ENCODE measurements at regions not wholly inside any gene's neighbourhood (a gene's known extent, or its start where the extent isn't known, plus 50 kb on each side); places are given as distances from the start of the nearest gene placed in this dataset.

GRCh38 chr15:94924971-94925598 is 693.7 kb downstream of the MCTP2 start:
- no peak for DNase-seq

GRCh38 chr15:94925680-94926079 is 694.3 kb downstream of the MCTP2 start:
- no peak for DNase-seq

DNA sequence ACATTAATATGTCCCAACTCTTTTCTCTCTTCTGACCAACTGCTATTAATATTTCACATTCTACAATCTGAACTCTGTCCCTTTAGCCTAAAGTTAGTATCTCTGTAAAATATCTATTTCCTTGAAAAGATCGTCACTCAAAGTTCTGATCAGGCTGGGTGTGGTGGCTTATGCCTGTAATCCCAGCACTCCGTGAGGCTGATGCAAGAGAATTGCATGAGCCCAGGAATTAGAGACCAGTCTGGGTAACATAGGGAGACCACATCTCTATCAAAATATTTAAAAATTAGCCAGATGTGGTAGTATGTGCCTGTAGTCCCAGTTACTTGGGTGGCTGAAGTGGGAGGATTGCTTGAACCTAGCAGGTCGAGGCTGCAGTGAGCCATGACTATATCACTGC is 695.6 kb downstream of the MCTP2 start:
- no peak for DNase-seq

DNA sequence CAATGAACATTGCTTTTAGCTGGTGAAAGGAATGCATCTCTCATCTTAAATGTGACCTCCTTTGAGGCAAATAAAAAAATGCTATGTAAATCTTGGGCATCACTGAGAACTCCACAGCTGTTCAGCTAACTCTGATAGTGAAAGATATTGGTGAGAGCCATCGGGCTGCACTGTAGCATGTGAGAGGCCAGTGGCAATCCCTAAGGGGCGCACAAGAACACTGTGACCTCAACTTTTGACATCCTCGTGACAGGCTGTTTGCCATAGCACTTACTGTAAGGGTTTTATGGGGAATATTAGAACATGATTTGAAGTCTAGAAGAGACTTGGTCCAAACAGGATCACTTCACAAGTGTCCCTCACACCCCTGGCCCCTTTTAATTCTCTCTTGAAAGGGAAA is 697.9 kb downstream of the MCTP2 start:
- no peak for DNase-seq

DNA sequence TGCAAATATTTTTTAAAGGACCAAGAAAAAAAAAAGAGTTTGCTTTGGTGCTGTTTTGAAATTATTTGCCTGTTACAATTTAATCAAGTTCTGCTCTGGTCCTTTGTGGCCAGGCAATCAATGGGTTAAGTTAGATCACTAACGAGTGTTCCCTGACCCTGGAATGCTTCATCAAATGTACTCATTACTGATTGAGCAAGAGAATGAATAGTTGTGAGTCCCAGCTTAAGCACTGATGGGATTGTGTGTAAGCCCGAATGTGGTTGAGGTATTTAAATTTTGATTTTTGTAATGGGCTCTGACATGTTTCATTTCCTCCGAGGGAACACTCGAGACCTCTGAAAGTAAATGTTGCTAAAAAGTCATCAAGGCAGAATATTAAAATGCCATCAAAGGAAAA is 699.1 kb downstream of the MCTP2 start:
- DNase-seq: no peak

DNA sequence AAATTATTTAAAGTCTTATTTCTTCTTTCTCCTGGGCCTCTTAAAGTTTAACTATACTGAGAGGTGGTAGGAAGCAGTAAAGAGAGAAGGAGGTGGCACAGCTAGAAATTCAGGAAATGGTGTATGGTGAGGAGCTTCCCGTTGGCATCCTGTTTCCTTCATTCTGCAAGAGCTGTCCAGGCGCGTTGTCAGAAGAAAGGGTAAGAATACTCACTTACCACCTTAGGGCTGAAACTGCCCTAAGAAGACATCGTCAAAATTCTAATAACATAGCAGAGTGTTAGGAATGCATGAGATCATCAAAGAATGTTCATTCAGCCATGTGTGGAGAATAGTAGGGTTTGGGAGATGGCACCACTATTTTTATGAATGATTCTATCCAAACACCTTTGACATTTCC is 699.6 kb downstream of the MCTP2 start:
- no peak for DNase-seq

GRCh38 chr15:94934440-94934839 is 703.1 kb downstream of the MCTP2 start:
- no peak for DNase-seq

- DNase-seq: no peak
Observed at GRCh38 chr15:94937242-94937641, 705.9 kb downstream of the MCTP2 start.

GRCh38 chr15:94943888-94944287 is 712.5 kb downstream of the MCTP2 start:
- DNase-seq: no peak

DNA sequence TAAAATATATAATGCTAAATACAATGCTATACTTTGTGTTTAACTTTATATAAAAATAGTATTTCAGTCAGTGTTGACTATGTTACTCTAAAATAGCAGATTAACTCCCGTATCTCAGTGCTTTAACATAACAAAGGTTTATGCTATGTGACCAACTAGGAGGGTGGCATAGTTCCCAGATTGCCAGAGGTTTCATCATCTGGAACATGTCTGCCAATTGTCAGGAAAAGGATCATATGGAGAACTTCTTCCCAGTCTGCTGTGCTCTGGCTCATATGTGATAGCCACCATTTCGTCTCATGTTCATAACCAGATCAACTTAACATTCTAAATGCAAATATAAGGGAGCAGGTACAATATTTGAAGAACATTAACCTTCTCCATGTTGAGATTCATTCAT is 720.2 kb downstream of the MCTP2 start:
- DNase-seq: no peak

DNA sequence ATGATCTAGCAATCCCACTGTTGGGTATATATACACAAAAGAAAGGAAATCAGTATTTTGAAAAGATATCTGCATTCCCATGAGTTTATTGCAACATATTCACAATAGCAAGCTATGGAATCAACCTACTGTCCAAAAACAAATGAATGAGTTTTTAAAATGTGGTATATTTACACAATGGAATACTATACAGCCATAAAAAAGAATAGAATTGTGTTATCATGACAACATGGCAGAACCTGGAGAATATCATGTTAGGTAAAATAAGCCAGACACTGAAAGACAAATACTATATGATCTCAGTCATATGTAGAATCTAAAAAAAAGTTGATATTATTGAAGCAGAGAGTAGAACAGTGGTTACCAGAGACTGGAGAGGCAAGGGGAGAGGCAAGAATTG is 732.6 kb downstream of the MCTP2 start:
- no peak for DNase-seq

- no peak for DNase-seq
Observed at GRCh38 chr15:94965593-94965992, 734.2 kb downstream of the MCTP2 start.

GRCh38 chr15:94968133-94968532 is 736.8 kb downstream of the MCTP2 start:
- DNase-seq: no peak

DNA sequence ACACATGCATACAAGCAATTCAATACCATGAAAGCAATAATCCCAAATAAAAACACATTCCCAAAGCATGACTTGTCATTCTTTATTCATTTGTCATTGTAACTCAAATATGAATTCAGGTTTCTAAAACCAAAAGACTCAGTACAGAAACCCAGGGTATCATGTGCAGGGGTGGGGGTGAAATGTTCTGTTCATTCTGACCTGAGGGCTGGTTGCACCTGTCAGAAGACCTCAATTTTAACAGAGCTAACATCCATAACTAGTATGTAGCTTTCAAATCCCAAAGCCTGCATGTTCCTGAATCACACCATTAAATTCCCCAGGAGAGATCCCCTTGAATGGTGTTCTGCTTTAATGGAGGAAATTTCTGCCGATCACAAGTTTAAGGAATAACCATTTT is 738.7 kb downstream of the MCTP2 start:
- no peak for DNase-seq

- no peak for DNase-seq
Observed at GRCh38 chr15:94970802-94971201, 739.4 kb downstream of the MCTP2 start.

GRCh38 chr15:94972314-94972713 is 741.0 kb downstream of the MCTP2 start:
- no peak for DNase-seq

- no peak for DNase-seq
Observed at GRCh38 chr15:94987085-94987484, 755.7 kb downstream of the MCTP2 start.

DNA sequence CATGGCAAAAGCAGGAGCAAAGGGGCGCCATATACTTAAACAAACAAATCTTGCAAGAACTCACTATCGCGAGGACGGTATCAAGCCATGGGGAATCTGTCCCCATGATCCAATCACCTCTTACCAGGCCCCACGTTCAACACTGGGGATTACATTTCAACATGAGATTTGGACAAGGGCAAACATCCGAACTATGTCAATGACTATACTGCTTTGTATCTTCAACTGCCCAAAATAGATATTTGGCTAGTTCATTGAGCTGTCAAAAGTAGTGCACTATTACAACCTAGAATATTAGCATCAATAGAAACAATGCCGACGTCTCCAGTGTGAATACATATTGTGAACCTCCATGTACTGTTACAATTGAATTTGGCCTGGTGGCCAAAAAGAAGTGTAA is 760.4 kb downstream of the MCTP2 start:
- DNase-seq: no peak

- no peak for DNase-seq
Observed at GRCh38 chr15:95009635-95010034, 778.3 kb downstream of the MCTP2 start.

- DNase-seq: no peak
Observed at GRCh38 chr15:95013381-95013780, 782.0 kb downstream of the MCTP2 start.

GRCh38 chr15:95016511-95017229 is 785.3 kb downstream of the MCTP2 start:
- DNase-seq: no peak

DNA sequence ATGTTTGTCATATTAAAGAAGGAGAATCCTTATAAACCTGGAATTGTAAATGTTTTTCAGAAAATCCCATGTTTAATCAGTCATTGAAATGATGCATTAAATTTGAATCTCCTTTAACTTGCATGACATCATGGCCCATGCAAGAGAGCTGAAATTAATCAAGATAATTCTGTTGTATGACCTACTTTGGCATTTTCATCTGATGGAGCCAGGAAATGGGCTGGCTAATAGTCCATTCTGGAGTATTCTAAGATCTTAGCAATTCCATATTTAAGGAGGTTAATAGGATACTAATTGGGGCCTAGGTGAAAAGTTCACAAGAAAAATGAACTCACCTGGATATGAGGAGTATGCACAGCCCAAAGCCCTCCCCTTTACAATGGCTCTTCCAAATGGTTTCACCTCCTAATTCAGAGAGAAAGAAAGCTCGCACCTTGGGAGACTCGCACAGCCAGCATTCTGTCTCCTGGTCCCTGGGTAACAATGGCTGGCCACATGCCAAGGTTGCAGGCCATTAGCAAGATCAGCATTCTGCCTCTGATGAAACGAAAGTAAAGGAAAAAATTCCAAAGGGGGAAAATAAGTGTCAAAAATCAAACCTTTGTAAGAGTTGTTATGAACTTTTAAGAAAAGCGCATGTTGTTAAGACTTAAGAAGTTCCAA is 786.4 kb downstream of the MCTP2 start:
- DNase-seq: no peak

- no peak for DNase-seq
Observed at GRCh38 chr15:95018888-95019545, 787.7 kb downstream of the MCTP2 start.

GRCh38 chr15:95019907-95020306 is 788.5 kb downstream of the MCTP2 start:
- DNase-seq: no peak

Measured in AML-193 (cell line).